ENCODE measurements at regions not wholly inside any gene's neighbourhood (a gene's known extent, or its start where the extent isn't known, plus 50 kb on each side); places are given as distances from the start of the nearest gene placed in this dataset.

DNA sequence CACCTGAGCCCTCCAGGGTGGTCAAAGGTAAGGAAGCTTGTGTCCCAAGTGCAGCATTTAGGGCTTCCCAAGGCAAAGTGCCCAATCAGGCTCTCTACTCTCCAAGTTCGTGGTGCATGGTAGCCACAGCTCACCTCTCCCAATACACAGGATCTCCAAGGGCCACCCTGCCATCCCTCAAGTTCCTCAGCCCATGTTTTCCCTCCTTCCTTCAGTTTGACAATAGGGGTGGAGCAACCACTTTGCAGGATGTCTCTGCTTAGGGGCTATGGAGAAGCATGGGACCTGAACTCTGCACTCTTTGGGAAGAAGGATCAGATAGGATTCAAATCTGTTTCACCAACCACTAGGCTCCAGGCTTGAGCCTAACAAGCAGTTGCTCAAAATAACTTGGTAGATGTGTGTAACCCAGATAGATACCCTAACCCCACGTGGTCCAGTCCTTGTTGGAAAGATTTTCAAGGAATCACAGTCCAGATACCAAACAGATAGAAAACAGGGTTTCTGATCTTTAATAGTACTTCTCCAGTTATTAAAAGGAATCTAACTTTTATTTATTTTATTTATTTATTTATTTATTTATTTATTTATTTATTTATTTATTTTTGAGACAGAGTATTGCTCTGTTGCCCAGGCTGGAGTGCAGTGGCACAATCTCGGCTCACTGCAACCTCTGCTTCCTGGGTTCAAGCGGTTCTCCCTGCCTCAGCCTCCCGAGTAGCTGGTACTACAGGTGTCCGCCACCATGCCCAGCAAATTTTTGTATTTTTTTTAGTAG, 248.1 kb downstream of the CTTN start:
- WGBS, 2 donors = 80 to 82% methylated on average over 6 of the region's 6 CpGs
- no peak for TF ChIP-seq CTCF (IDR thresholded peaks at IDR 0.05; ENCODE audit: control extremely low read depth, extremely low read depth)

GRCh38 chr11:70647188-70648166, 249.1 kb downstream of the CTTN start:
- no peak for TF ChIP-seq CTCF (IDR thresholded peaks at IDR 0.05; ENCODE audit: control extremely low read depth, extremely low read depth)
- Histone ChIP-seq H3K9me3 (ENCODE audit: control insufficient read depth in 4 of 4, insufficient read depth in 3 of 4, low read length in 3 of 4) (no peaks in the 10 kb centered on the region), H3K4me1 (ENCODE audit: control insufficient read depth in 5 of 5, insufficient read depth in 5 of 5, low read length in 5 of 5) (no peaks in the 10 kb centered on the region), H3K36me3 (ENCODE audit: control insufficient read depth in 4 of 4, insufficient read depth in 4 of 4, low read length in 4 of 4) (no peaks in the 10 kb centered on the region), H3K4me3 (no peak overlapping the region), H3K27me3 (ENCODE audit: control insufficient read depth in 3 of 3, insufficient read depth in 3 of 3, low read length in 2 of 3) (peaks cover 0 to 3% (median 0%) of the 10 kb centered on the region in 3 donors), H3K9ac (ENCODE audit: insufficient read depth in 1 of 2, low read length in 2 of 2) (no peak overlapping the region), H3K27ac (ENCODE audit: low read depth in 1 of 2, low read length in 1 of 2) (no peak overlapping the region)
- DNase-seq (no peak), ATAC-seq (ENCODE audit: insufficient read depth, low FRiP score) (no peak)
- 44 to 55% methylated on average over 21 of the region's 21 CpGs for WGBS, 2 donors

More for the DNA sequence above, 248.1 kb downstream of the CTTN start:
- DNase-seq (no peak), ATAC-seq (ENCODE audit: insufficient read depth, low FRiP score) (no peak)
- H3K36me3 ChIP-seq (ENCODE audit: control insufficient read depth in 4 of 4, insufficient read depth in 4 of 4, low read length in 4 of 4) = no peaks in the 10 kb centered on the region
- no peaks in the 10 kb centered on the region for H3K9me3 ChIP-seq (ENCODE audit: control insufficient read depth in 4 of 4, insufficient read depth in 3 of 4, low read length in 3 of 4)
- H3K27ac ChIP-seq (ENCODE audit: low read depth in 1 of 2, low read length in 1 of 2) = no peak overlapping the region
- H3K4me3 ChIP-seq = no peak overlapping the region
- H3K4me1 ChIP-seq (ENCODE audit: control insufficient read depth in 5 of 5, insufficient read depth in 5 of 5, low read length in 5 of 5) = no peaks in the 10 kb centered on the region
- H3K27me3 ChIP-seq (ENCODE audit: control insufficient read depth in 3 of 3, insufficient read depth in 3 of 3, low read length in 2 of 3) = peaks cover 0 to 3% (median 0%) of the 10 kb centered on the region in 3 donors
- no peak overlapping the region for H3K9ac ChIP-seq (ENCODE audit: insufficient read depth in 1 of 2, low read length in 2 of 2)

GRCh38 chr11:70650075-70650909, 252.0 kb downstream of the CTTN start:
- H3K4me3 ChIP-seq = no peak overlapping the region
- WGBS, 2 donors = 57 to 60% methylated on average over 4 of the region's 4 CpGs
- no peak for TF ChIP-seq CTCF (IDR thresholded peaks at IDR 0.05; ENCODE audit: control extremely low read depth, extremely low read depth)
- H3K9ac ChIP-seq (ENCODE audit: insufficient read depth in 1 of 2, low read length in 2 of 2) = no peak overlapping the region
- H3K4me1 ChIP-seq (ENCODE audit: control insufficient read depth in 5 of 5, insufficient read depth in 5 of 5, low read length in 5 of 5) = no peaks in the 10 kb centered on the region
- ATAC-seq (ENCODE audit: insufficient read depth, low FRiP score) = peak; percentile 79
- peak; percentile 87 to 92 (median 87) for DNase-seq
- no peaks in the 10 kb centered on the region for H3K27me3 ChIP-seq (ENCODE audit: control insufficient read depth in 3 of 3, insufficient read depth in 3 of 3, low read length in 2 of 3)
- H3K9me3 ChIP-seq (ENCODE audit: control insufficient read depth in 4 of 4, insufficient read depth in 3 of 4, low read length in 3 of 4) = no peaks in the 10 kb centered on the region
- no peaks in the 10 kb centered on the region for H3K36me3 ChIP-seq (ENCODE audit: control insufficient read depth in 4 of 4, insufficient read depth in 4 of 4, low read length in 4 of 4)
- H3K27ac ChIP-seq (ENCODE audit: low read depth in 1 of 2, low read length in 1 of 2) = no peak overlapping the region

Data from lung (tissue), 11 donors.